NCI-H2227 treated with DMSO at 0.1 percent for 48 hours (cell line): ENCODE measurements at regions not wholly inside any gene's neighbourhood (a gene's known extent, or its start where the extent isn't known, plus 50 kb on each side); places are given as distances from the start of the nearest gene placed in this dataset.
A peak's percentile ranks its signal among the peaks of the same experiment; 100 is the strongest.

Source experiments
- DNase-seq: peaks from one replicate; lab custom pipeline; 2025; lab: John Stamatoyannopoulos, UW

DNA sequence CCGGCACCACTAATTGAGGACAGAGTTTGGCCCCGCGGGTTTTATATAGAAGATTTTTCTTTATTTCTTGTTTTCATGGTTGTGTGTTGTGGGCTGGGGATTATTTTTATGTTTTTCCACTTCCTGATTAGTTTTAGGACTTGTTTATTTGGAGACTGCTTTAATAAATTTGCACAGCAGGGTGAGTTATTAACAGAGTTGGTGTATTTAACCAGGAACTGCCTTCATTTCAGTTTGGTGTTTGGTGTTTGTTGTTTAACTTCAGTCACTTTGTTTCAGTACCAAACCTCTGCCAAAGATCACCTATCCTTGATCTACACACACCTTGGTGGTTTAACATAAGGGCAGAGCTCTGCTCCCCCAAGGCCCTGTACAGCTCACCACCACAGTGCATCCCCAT lies 103.5 kb upstream of the LMO4 start:
- DNase-seq, result no peak

DNA sequence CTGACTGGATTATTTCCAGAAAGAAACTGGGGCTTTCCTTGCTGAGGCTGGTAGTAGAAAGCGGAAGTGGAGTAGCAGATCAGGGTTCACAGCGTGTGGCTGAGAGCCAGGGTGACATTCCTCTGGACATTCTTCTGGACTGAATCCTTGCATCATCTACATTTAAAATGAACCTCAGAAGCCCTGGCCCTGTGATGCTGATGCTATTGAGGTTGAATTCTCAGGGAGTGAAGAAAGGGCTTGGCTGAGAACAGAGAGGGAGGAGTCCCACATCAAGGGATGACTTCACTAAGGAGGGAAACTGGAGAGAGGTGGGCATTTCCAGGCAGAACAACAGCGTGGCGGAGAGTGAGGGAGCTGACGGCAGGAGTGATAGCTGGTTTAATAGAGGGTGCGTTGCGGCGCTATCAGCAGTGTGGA lies 102.3 kb upstream of the LMO4 start:
- DNase-seq, result peak; percentile 5

- DNase-seq, result no peak
These were observed 101.0 kb upstream of the LMO4 start for GRCh38 chr1:87227651-87228050.

GRCh38 chr1:87230501-87230900 lies 98.2 kb upstream of the LMO4 start:
- DNase-seq, result no peak

DNA sequence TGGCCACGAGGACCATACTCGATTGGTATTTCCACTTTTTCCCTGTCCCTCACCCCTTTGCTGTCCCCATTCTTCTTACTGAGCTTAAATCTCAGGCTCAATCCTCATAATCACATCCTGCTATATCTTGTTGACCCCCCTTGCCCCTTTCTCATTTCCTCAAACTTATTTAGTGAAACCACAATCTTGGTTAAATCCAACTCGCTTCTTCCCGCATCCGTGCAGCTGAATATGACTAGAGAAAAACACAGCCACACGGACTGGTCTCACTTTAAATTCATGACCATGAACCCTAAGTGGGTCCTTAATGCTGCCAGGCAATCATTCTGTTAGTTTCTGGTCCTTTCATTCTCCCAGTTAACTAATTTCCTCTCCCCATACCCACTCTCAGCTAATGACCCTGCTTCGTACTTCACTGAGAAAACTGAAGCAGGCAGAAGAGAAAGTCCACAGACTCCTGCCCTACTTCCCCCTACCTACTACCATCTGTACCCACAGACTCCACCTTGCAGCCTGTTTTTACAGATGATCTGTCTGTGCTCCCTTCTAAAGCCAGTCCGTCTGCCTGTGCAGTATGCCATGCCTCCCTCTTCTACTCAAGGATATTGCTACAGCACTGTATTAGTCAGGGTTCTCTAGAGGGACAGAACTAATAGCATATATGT lies 96.8 kb upstream of the LMO4 start:
- DNase-seq, result no peak

DNA sequence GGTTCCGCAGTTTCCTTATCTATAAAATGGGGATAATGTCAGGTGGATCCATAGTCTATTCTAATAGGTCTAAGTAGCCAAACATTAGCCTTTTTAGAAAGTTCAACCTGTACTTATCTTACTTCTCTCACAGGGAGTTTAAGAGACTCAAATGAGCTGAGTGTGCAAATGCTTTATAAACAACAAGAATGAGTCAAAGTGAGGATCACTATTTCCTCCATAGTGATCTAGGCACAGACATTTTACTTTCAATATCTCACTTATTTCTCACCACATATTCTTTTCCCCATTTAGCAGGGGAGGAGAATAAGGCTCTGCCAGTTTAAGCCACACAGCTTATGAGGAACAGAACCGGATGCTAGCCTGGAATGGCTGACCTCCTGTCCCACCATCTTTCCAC lies 92.1 kb upstream of the LMO4 start:
- no peak for DNase-seq

- DNase-seq, result no peak
These were observed 88.6 kb upstream of the LMO4 start for GRCh38 chr1:87239997-87240605.

DNA sequence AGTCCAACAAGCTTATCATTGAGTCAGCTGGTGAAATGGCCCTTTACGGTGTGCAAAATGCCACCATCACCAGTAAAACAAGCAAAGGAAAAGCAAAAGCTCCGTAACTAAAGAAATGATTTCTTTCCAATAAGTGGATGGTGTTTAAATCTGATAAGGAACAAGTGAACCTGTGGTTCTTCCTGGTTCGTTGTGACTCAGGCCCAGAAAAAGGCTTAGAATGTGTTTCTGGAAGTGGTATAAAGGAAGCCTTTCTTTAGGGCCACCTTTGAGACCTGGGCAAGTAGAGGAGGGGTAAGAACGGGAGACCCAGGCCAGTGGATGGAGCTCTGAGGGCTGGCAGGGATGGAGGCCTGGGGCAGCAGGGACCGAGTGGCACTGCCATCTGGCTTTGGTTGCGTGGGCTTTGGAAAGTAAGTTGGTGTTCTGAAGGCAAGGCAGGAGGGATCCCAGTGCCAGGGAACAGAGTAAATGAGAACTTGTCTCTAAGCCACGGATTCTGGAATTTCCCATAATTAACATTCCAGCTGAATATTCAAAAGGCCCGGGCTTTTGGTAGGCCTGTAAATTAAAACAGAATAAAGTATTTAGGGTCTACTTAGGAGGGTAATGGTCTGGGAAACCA lies 87.9 kb upstream of the LMO4 start:
- no peak for DNase-seq

DNA sequence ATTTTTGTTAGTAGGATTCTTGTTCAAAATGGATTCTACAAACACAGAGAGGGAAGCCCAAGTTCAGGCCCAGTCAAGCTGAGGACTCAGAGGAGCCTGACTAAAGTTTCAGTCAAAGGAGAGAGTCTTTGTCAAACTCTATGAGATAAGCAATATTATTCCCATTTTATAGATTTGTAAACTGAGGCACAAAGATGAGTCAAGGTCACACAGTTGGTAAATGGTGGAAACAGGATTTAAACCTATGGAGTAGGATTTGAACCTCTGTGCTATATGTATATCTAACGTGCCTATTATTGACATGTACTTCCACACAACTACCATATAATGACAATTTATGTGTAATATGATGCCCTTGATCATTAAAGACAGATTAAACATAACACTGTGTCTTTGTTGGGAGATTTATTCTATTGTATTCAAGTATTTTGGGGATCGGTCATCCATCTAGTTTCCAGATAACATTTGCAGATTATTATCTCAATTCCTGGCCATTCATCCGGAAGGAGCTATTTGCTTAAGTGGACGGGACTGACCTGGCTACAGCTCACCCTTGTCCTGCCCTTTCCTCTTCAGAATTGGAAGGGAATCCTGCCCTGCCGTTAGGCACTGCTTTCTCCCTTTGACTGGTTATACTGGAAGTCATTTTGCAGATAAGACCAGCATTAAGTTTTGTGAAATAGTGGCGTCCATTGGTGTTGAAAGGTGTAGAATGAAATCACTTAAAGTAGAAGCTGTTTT lies 86.1 kb upstream of the LMO4 start:
- no peak for DNase-seq

DNA sequence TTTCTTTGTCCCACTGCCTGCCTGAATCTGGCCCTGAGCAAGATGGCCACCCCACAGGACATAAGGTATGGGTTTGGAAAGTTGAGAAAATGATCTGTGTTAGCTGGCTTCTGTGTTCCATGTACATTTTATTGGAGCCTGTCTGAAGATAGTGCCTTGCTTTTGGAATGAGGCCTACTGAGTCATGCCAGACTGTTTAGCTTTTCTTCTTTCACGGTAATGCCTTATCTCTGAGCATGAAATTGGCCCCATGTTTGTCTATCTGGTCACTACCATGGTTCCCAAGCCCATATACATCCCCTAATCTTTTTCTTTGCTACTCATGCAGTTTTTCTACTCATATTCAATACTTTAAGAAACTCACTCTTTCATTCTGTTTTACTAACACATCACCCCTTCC lies 85.1 kb upstream of the LMO4 start:
- DNase-seq, result no peak

GRCh38 chr1:87246436-87246835 lies 82.2 kb upstream of the LMO4 start:
- no peak for DNase-seq

DNA sequence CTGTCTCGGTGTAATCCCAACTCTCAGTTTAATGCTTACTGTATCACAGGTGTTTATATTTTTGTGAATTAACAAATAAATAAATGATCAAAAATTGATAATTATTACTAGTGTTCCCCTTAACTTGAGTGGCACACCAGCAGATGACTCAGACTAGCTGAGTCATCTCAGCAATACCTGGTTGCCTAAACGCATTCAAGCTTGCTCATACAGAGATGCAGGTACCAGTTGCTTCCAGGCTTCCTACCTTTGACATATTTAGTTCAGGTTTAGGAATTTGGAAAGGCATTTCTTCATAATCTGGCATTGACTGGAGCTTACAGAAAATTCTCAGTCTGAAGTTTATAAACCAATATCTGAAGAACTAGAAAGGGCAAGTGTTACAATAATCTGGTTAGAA lies 78.9 kb upstream of the LMO4 start:
- DNase-seq, result no peak

- DNase-seq, result no peak
These were observed 78.3 kb upstream of the LMO4 start for GRCh38 chr1:87250336-87250735.

DNA sequence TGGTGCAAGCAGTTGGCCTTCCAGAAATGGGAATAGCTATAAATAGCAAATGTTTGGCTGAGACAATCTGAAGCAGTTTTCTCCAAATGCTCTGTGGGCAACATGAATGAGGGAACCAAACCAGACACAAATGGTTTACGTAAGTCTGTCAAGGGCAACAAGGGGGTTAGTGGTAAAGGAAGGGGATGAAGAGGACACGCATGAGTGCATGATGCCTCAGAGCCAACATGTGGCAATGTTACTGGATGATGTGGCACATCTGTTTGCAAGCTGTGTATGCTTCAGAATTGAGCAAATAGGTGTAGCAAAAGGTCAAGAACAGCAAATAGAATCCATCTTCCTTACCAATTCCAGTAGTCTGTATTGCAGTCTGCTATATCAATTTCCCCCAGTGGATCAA lies 76.3 kb upstream of the LMO4 start:
- no peak for DNase-seq

DNA sequence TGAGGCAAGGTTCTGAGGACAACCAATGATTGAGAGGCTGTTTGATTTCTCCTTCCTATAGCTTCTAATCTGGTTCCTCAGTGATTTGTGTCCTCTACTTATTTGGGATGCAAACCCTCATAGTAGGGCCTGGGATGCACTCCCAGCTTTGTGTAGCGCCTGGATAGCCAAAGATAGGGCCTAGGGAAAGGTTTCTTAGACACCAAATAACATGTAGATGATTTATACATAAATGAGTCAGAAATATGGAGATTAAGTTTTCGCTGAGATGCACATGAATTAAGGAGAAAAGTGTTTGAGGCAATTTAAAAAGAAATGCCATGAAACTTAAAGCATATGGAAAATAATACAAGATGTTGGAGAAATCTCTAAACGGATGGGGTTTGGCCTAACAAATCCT lies 66.0 kb upstream of the LMO4 start:
- no peak for DNase-seq

DNA sequence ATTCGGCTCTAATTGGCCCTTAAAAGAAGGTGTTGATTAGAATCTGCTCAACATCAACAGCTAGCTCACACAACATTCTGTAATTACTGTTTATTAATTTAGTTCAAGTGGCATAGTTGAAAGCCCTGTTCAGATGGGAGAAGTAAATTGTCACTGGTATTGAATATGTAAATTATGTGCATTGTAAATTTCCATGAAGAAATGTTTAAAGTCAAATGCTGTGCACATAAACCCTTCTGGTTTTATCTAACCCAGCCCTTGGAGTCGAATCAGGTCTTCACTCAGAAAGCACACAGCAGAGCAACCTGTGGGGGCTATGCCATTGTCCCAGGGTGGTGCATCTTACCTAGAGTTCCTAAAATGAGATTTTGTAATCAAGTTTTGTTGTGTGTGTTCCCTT lies 65.4 kb upstream of the LMO4 start:
- no peak for DNase-seq

- DNase-seq, result no peak
These were observed 64.9 kb upstream of the LMO4 start for GRCh38 chr1:87263785-87264184.

DNA sequence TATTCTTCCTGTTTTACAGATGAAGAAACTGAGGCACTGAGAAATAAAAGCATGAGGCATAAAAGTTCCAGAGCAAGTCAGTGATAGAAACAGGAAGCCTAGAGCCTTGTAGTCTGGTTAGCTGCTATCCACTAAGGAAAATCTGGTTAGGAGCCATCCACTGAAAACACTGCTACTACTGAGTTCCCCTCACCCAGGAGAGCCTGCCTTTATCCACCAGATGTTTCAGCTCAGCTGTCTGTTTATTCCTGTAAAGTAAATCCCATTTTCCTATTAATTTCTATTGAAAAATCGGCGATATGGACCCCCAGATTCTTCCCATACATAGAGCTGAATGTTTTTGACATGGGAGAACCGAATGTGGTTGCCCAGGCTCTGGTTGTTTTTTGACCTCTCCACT lies 63.7 kb upstream of the LMO4 start:
- no peak for DNase-seq

DNA sequence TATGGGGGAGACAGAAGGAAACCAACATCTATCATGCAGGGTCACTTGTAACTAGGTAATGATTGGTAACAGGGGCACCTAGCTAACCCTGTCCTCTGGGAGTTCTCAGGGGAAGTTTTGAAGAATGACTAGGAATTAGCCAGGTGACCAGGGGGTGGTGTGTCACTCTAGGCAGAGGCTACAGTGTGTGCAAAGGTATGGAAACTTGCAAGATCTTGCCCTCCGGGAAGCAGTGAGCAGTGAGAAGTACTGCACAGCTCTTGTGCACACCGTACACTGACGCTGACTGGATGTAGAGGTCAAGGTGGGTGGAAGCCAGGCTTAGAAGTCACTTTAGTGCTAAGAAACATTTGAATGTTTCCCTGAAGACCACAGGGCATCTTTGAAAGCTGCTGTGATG lies 62.9 kb upstream of the LMO4 start:
- DNase-seq, result no peak

DNA sequence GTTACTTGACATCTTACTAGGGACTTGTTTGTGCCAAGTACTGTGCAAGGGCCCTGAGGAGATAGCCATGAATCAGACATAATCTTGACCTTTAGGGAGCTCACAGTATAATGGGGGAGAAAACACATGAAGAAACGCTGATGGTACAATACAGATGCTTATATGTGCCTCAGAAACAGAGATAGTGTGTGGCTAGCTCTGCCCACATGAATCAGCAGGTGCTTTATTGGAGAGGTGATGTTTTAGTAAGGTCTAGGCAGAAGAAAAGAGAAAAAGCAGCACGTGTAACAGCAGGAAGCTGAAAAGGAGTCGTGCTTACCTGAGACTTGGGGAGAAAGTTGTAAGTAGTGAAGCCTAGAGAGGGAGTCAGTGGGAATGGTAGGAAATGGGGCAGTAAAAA lies 60.6 kb upstream of the LMO4 start:
- DNase-seq, result no peak

DNA sequence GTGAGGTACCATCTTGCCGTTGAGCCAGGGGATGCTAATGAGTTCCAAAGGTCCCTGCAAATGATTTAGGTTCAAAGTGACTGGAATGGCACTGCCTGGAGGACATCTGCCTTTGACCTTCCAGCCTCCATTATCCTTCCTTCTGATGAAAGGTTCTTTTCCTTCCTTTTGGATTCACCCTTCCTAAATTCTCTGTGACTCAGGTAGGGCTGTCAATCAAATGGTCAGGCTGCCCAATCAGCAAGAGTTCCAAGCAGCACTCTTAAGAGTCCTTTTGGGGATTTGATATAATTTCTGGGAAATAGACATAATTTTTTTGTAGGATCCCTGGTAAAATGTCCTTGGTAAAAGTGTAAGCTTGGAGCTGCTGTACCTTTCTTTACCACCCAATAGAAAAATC lies 58.8 kb upstream of the LMO4 start:
- no peak for DNase-seq

DNA sequence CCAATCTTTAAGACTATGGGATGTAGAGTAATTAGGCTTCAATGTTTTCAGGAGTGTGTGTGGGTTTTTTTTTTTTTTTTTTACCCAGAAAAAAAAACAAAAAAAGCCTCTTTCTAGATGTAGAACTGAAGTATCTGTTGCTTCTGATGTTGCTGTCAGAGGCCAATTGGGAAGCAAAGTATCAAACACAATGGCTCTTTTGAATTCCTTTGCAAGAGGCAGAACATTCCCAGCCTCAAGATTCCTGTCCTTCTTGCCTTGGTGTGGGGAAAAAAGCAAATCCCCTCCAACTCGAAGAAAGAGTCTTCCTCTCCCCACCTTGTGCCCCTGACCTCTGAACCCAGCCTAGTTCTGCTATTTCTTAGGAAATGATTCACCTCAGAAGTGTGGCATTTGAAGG lies 55.4 kb upstream of the LMO4 start:
- DNase-seq, result no peak

DNA sequence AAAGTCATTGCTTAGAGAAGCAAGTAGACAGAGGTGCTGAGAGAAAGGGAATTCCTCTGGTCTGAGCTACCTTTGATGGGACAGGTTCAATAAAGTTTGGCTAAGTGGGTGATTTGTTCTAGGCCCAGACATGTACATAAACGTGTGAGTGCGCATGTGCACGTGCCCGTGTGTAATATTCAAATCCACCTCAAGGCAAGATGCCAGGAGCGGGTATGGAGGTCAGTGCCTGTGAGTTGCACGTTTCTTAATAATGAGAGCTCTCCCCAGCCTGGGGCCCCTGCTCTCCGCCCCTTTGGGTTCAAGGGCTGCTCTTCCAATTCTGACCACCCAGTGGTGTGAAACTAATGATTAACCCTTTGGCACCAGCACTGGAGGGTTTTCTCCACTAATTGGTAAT lies 53.8 kb upstream of the LMO4 start:
- DNase-seq, result no peak
